HL-60/S4 treated with phorbol 12-myristate 13-acetate at 8.2 ng/mL for 4 days and 3 days (cell line): ENCODE measurements at regions not wholly inside any gene's neighbourhood (a gene's known extent, or its start where the extent isn't known, plus 50 kb on each side); places are given as distances from the start of the nearest gene placed in this dataset.
"Not testable (repeated sequence)": the region's sequence is repeated elsewhere in the genome, so short reads cannot be mapped to it uniquely, and the experiment has no call there.

Experiments used
- in situ Hi-C: fragments of 300-500 bp; cut with MboI; formaldehyde crosslinking; loops from 2 replicates; pipeline ENCODE4 v1.15.0; 2022; ENCODE audit warnings: low sequenced_read_pairs

- in situ Hi-C loops, result no loop called here
Observed at GRCh38 chr14:105852378-105853088, 326.1 kb downstream of the TMEM121 start.

- in situ Hi-C loops, result no loop called here
Observed at GRCh38 chr14:105853089-105853906, 326.9 kb downstream of the TMEM121 start.

DNA sequence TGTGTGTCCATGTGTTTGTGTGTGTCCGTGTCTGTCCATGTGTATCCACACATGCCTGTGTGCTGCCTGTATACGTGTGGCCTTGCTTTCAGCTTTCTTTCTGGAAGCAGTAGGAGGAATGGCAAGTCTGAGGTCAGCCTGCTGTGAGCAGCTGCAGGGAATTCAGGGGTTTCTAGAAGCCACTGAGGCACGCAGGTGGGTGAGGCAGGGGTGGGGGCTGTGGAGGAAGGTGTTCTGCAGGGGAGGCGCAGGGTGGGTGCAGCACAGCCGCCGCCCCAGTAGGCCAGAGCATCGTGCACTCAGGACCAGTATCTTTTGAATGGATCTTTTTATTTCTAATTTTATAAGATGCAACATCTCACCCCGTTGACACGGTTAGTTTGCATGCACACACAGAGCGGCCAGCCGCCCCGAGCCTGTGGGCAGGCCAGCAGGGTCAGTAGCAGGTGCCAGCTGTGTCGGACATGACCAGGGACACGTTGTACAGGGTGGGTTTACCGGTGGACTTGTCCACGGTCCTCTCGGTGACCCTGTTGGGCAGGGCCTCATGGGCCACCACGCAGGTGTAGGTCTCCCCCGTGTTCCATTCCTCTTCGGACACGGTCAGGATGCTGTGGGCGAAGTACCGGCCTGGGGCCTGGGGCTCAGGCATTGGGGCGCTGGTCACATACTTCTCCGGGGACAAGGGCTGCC is 327.7 kb downstream of the TMEM121 start:
- in situ Hi-C loops, result no loop called here

DNA sequence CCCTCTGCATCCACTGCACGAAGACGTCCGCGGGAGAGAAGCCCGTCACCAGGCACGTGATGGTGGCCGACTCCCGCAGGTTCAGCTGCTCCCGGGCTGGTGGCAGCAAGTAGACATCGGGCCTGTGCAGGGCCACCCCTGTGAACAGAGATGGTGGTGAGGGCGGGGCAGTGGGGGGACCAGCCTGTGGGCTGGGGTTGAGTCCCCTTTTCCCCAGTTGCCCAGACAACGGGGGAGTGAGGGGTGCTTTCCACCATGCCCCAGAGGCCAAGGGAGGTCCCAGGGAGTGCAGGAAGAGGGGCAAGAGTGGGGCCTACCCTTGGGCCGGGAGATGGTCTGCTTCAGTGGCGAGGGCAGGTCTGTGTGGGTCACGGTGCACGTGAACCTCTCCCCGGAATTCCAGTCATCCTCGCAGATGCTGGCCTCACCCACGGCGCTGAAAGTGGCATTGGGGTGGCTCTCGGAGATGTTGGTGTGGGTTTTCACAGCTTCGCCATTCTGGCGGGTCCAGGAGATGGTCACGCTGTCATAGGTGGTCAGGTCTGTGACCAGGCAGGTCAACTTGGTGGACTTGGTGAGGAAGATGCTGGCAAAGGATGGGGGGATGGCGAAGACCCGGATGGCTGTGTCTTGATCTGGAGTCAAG is 328.3 kb downstream of the TMEM121 start:
- in situ Hi-C loops, result no loop called here

DNA sequence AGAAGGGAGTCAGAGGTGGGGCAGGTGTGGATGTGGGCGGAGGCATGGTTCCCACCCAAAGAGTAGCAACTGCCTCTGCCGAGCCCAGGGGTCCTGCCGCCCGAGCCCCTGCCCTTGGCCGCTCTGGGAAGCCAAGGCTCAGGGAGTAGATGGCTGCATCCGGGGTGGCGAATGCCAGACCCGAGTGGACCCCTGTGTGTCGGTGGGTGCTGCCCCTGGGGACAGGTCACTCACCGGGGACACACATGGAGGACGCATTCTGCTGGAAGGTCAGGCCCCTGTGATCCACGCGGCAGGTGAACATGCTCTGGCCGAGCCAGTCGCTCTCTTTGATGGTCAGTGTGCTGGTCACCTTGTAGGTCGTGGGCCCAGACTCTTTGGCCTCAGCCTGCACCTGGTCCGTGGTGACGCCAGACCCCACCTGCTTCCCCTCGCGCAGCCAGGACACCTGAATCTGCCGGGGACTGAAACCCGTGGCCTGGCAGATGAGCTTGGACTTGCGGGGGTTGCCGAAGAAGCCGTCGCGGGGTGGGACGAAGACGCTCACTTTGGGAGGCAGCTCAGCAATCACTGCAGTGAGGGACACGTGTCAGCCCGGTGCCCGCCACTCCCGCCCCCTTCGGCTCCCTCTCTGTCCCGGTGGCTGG is 329.0 kb downstream of the TMEM121 start:
- in situ Hi-C loops, result no loop called here

DNA sequence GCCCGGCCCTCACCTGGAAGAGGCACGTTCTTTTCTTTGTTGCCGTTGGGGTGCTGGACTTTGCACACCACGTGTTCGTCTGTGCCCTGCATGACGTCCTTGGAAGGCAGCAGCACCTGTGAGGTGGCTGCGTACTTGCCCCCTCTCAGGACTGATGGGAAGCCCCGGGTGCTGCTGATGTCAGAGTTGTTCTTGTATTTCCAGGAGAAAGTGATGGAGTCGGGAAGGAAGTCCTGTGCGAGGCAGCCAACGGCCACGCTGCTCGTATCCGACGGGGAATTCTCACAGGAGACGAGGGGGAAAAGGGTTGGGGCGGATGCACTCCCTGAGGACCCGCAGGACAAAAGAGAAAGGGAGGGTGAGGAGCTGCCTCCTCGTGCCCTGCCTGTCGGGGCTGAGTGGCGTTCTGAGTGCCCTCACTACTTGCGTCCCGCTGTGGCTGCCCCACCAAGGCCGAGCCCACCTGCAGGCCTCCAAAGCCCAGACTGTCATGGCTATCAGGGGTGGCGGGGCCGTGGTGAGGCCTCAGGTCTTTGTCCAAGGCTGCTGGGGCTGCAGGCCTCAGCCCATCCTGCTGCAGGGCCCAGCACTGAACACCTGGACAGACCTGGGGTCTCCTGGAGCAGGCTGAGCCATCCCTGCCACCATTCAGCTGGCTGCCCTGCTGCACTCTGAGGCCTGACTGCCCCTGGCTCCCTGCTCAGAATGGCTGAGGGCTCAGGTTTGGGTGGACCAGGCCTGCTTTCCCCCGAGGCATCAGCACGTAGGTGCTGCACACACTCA is 329.7 kb downstream of the TMEM121 start:
- in situ Hi-C loops, result no loop called here

DNA sequence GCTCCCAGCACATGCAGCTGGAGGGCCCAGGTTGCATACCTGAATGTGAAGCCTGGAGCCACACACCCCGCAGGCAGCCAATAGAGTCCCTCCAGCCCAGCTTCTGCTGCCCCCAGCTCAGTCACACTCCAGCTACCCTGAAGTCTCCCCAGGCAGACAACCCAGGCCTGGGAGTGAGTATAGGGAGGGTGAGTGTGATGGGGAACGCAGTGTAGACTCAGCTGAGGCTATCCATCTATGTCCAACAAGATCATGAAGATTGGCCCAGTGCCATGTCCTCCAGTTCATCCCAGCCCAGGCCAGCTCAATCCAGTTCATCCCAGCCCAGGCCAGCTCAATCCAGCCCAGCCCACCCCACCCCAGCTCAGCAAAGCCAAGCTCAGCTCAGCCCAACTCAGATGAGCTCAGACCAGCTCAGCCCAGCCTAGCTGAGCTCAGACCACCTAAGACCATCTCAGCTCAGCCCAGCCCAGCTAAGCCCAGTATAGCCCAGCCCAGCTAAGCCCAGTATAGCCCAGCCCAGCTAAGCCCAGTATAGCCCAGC is 330.4 kb downstream of the TMEM121 start:
- in situ Hi-C loops, result no loop called here

DNA sequence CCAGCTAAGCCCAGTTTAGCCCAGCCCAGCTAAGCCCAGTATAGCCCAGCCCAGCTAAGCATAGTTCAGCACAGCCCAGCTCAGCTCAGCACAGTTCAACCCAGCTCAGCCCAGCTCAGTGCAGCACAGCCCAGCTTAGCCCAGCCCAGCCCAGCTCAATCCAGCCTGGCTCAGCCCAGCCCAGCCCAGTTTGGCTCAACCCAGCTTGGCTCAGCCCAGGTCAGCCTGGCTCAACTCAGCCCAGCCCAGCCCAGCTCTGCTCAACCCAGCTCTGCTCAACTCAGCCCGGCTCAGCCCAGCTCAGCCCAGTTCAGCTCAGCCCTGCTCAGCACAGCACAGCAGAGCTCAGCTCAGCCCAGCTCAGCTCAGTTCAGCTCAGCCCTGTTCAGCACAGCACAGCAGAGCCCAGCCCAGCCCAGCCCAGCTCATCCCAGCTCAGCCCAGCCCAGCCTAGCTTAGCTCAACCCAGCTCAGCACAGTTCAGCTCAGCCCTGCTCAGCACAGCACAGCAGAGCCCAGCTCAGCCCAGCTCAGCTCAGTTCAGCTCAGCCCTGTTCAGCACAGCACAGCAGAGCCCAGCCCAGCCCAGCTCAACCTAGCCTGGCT is 330.9 kb downstream of the TMEM121 start:
- in situ Hi-C loops, result no loop called here

DNA sequence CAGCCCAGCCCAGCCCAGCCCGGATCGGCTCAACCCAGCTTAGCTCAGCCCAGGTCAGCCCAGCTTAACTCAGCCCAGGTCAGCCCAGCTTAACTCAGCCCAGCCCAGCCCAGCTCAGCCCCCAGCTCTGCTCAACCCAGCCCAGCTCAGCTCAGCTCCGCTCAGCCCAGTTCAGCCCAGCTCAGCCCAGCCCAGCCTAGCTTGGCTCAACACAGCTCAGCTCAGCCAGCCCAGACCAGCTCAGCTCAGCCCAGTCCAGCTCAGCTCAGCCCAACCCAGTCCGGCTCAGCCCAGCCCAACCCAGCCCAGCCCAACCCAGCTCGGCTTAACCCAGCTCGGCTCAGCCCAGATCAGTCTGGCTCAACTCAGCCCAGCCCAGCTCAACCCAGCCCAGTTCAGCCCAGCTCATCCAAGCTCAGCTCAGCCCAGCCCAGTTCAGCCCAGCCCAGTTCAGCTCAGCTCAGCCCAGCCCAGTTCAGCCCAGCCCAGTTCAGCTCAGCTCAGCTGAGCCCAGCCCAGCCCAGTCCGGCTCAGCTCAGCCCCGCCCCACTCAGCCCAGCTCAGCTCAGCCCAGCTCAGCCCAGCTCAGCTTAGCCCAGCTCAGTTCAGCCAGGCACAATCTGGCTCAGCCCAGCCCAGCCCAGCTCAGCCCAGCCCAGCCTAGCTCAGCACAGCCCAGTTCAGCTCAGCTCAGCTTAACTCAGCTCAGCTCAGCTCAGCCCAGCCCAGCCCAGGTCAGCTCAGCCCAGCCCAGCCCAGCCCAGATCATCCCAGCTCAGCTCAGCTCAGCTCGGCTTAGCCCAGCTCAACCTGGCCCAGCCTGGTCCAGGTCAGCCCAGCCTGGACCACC is 331.7 kb downstream of the TMEM121 start:
- in situ Hi-C loops, result no loop called here

GRCh38 chr14:105858676-105859025 is 332.3 kb downstream of the TMEM121 start:
- in situ Hi-C loops, result no loop called here

GRCh38 chr14:105859073-105859716 is 332.8 kb downstream of the TMEM121 start:
- in situ Hi-C loops, result not testable (repeated sequence)

DNA sequence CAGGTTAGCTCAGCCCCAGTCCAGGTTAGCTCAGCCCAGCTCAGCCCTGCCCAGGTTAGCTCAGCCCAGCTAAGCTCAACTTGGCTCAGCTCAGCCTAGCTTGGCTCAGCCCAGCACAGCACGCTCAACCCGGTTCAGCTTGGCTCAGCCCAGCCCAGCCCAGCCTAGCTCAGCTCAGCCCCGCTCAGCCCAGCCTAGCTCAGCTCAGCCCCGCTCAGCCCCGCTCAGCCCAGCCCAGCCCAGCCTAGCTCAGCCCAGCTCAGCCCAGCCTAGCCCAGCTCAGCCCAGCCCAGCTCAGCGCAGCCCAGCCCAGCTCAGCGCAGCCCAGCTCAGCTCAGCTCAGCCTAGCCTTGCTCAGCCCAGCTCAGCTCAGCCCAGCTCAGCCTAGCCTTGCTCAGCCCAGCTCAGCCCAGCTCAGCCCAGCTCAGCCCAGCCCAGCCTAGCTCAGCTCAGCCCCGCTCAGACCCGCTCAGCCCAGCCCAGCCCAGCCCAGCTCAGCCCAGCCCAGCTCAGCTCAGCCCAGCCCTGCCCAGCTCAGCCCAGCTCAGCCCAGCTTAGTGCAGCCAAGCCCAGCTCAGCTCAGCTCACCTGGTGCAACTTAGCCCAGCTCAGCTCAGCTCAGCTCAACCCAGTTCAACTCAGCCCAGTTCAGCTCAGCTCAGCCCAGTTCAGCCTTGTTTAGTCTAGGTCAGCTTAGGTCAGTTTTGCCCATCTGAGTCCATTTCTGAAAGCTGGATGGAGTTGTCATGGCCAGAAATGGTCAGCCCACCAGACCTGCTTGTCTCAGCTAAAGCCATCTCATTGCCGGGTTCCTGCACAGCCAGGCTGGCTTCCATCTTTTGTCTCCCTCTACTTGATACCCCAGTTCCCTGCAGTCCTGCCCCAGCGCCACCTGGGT is 333.6 kb downstream of the TMEM121 start:
- in situ Hi-C loops, result no loop called here

DNA sequence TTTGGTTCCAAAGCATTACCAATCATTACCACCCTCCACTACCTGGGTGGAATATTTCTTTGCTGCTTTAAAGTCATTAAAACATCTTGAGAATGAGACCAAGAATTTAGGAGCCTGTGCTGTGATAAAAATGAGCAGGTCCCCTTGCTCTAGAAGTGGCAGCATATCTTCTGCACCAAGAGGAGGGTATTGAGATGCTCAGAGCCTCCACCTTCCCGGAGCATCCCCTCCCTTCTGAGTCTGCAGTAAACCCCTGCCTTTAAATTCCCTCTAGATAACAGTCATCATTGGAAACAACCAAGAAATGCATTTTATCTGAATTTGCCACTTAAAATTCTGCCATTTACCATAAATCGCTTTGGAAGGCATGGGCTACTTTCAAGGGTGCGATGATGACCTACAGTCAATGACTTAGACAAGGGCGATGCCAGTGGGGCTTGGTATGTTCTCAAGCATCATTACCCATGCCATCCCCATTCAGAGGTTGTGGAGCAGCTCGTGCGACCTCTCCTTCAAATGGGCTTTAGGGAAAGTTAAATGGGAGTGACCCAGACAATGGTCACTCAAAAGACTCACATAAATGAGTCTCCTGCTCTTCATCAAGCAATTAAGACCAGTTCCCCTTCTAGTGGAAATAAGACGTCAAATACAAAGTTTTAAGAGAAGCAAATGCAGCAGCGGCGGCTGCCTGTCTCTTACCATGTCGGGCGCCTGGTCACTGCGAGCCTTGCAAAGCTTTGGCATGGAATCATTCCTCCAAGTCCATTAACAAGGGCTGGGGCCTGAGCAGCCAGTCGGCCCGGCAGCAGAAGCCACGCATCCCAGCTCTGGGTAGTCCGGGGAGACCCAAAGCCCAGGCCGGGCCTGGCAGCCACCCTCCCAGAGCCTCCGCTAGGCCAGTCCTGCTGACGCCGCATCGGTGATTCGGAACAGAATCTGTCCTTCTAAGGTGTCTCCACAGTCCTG is 334.5 kb downstream of the TMEM121 start:
- in situ Hi-C loops, result no loop called here

- in situ Hi-C loops, result no loop called here
Observed at GRCh38 chr14:105861985-105862465, 335.6 kb downstream of the TMEM121 start.

- in situ Hi-C loops, result no loop called here
Observed at GRCh38 chr14:105862581-105863239, 336.3 kb downstream of the TMEM121 start.
